Lower leg skin (tissue), 4 donors: ENCODE measurements at regions not wholly inside any gene's neighbourhood (a gene's known extent, or its start where the extent isn't known, plus 50 kb on each side); places are given as distances from the start of the nearest gene placed in this dataset.

Experiments used
- DNase-seq, 2 donors: peaks; one replicate each; pipeline ENCODE4 v3.0.0-alpha.2; 2019; ENCODE audit warnings: low spot score in 2 of 2
- H3K4me3 ChIP-seq: fragments of 200-600 bp; sonication (generic); 2 replicates; pipeline ENCODE4 v1.5.1; 2017; ENCODE audit warnings: mild to moderate bottlenecking, low read depth; ENCODE audit not compliant: poor library complexity, severe bottlenecking
- POLR2A ChIP-seq, 2 donors: fragments of 450-650 bp; IDR thresholded peaks; one replicate each; pipeline ENCODE4 v1.6.1; 2016 to 2017; ENCODE audit warnings: antibody characterized with exemption in 2 of 2, mild to moderate bottlenecking in 1 of 2, moderate library complexity in 1 of 2
- WGBS, 2 donors: methylation state at CpG; one replicate each; pipeline ENCODE4 v1.1.5; 2018; 5-methylcytosine and 5-hydroxymethylcytosine counted together
- intact Hi-C: fragments of 100-400 bp; cut with DNase I; formaldehyde crosslinking; loops from one replicate; pipeline ENCODE4 v1.15.0; 2023; ENCODE audit warnings: low total_unique reads
- TF ChIP-seq, protein P1 (sequence below), 3 donors: fragments of 450-650 bp; IDR thresholded peaks; one replicate each; pipeline ENCODE4 v1.5.1; 2016; ENCODE audit warnings: antibody characterized with exemption in 3 of 3, mild to moderate bottlenecking in 3 of 3, moderate library complexity in 2 of 3

GRCh38 chr18:41458376-41458775, 496.7 kb upstream of the PIK3C3 start:
- 66 to 81% methylated on average over 3 of the region's 3 CpGs for WGBS, 2 donors
- no peak for DNase-seq

DNA sequence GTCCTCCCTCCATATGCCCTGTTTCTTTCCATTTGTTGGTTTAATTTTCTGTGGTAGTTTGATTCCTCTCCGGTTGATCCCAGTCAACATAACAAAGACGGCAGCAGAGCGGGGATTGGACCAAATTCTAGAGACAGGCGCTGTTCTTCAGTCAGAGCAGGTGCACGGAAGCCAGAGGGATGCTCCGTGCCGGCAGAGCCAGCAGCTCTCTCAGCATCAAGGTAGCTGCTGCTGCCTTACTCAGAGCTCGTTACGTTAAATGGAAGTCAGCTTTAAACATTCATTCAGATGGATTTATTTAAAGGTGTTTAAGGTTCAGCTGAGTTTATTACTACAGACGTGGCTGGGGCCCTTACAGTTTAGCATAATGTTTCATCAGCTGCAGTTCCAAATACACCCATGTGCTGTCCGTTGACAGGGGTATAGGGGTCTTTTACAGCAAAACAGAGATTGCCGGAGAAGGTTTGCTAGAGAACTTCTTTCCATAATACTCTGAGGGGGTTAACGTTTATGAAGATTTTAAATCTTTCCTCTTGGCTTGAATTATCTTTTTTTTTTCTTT, 497.2 kb upstream of the PIK3C3 start:
- intact Hi-C loops, result no loop called here
- WGBS, 2 donors, result 60 to 69% methylated on average over 13 of the region's 13 CpGs
- no peak for TF ChIP-seq POLR2A (IDR thresholded peaks at IDR 0.05)
- TF ChIP-seq, protein P1, sequence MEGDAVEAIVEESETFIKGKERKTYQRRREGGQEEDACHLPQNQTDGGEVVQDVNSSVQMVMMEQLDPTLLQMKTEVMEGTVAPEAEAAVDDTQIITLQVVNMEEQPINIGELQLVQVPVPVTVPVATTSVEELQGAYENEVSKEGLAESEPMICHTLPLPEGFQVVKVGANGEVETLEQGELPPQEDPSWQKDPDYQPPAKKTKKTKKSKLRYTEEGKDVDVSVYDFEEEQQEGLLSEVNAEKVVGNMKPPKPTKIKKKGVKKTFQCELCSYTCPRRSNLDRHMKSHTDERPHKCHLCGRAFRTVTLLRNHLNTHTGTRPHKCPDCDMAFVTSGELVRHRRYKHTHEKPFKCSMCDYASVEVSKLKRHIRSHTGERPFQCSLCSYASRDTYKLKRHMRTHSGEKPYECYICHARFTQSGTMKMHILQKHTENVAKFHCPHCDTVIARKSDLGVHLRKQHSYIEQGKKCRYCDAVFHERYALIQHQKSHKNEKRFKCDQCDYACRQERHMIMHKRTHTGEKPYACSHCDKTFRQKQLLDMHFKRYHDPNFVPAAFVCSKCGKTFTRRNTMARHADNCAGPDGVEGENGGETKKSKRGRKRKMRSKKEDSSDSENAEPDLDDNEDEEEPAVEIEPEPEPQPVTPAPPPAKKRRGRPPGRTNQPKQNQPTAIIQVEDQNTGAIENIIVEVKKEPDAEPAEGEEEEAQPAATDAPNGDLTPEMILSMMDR (IDR thresholded peaks at IDR 0.05), result no peak
- H3K4me3 ChIP-seq, result no peak overlapping the region
- no peak for DNase-seq

More at GRCh38 chr18:41458376-41458775, 496.7 kb upstream of the PIK3C3 start:
- no peak overlapping the region for H3K4me3 ChIP-seq
- TF ChIP-seq POLR2A (IDR thresholded peaks at IDR 0.05), result no peak
- TF ChIP-seq, protein P1 (IDR thresholded peaks at IDR 0.05), result no peak
- intact Hi-C loops, result no loop called here

DNA sequence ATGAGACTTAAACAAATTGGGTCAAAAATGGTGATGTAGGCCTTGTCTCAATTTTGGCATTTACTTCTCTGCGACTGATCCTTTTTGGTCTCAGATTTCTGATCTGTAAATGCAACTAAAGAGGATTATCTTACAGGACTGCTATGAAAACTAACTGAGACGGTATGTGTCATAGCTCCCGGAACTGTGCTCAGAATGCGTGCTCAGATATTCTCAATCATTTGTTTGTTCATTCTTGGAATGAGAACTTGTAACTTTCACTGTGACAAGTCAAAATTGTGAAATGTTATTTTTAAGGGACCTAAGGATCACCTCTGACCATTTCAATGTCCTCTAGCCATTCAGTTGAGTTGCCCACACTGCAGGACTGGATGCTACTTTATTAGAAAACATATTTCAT, 498.2 kb upstream of the PIK3C3 start:
- intact Hi-C loops, result no loop called here
- TF ChIP-seq, protein P1 (IDR thresholded peaks at IDR 0.05), result no peak
- no peak for TF ChIP-seq POLR2A (IDR thresholded peaks at IDR 0.05)
- WGBS, 2 donors, result 88 to 91% methylated on average over 4 of the region's 4 CpGs
- H3K4me3 ChIP-seq, result no peak overlapping the region
- DNase-seq, result no peak

- intact Hi-C loops, result no loop called here
- TF ChIP-seq, protein P1 (IDR thresholded peaks at IDR 0.05), result no peak
- no peak for TF ChIP-seq POLR2A (IDR thresholded peaks at IDR 0.05)
- H3K4me3 ChIP-seq, result no peak overlapping the region
- DNase-seq, result no peak
These were observed 505.4 kb upstream of the PIK3C3 start for GRCh38 chr18:41449612-41450011.

- intact Hi-C loops, result no loop called here
- no peak overlapping the region for H3K4me3 ChIP-seq
- DNase-seq, result no peak
- WGBS, 2 donors, result 52 to 60% methylated on average over 2 of the region's 2 CpGs
- TF ChIP-seq POLR2A (IDR thresholded peaks at IDR 0.05), result no peak
- TF ChIP-seq, protein P1 (IDR thresholded peaks at IDR 0.05), result no peak
These were observed 510.1 kb upstream of the PIK3C3 start for GRCh38 chr18:41444943-41445342.

DNA sequence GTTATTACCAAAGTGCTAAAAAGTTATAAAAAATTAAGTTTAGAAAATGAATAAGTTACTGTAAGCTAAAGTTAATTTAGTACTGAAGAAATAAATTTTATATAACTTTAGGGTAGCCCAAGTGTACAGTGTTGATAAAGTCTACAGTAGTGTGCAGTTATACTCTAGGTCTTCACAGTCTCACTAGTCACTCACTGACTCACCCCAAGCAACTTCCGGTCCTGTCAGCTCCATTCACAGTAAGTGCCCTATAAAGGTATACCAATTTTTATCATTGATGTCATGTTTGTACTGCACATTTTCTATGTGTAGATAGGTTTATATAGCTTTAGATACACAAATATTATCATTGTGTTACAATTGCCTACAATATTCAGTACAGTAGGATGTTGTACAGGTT, 518.3 kb upstream of the PIK3C3 start:
- no peak overlapping the region for H3K4me3 ChIP-seq
- intact Hi-C loops, result no loop called here
- DNase-seq, result no peak
- WGBS, 2 donors, result 90 to 93% methylated on average over 1 of the region's 1 CpG
- TF ChIP-seq POLR2A (IDR thresholded peaks at IDR 0.05), result no peak
- TF ChIP-seq, protein P1 (IDR thresholded peaks at IDR 0.05), result no peak
